Posterior cingulate gyrus (tissue), 11 donors: ENCODE measurements at regions not wholly inside any gene's neighbourhood (a gene's known extent, or its start where the extent isn't known, plus 50 kb on each side); places are given as distances from the start of the nearest gene placed in this dataset.

Experiments
- DNase-seq, 10 donors: peaks; one replicate each; pipeline versions ENCODE4 v3.0.0 to v3.0.0-alpha.2; 2020 to 2021; ENCODE audit warnings: mixed read lengths in 3 of 10
- intact Hi-C: fragments of 100-400 bp; cut with DNase I; formaldehyde crosslinking; loops from one replicate; pipeline ENCODE4 v1.15.1; 2023

GRCh38 chr16:85562093-85562786, 50.9 kb upstream of the GSE1 start:
- intact Hi-C loops: no loop called here
- DNase-seq: no peak

GRCh38 chr16:85563034-85563433, 50.1 kb upstream of the GSE1 start:
- intact Hi-C loops: no loop called here
- no peak for DNase-seq
